Left ventricle myocardium inferior (tissue), 1 donor: ENCODE measurements at regions not wholly inside any gene's neighbourhood (a gene's known extent, or its start where the extent isn't known, plus 50 kb on each side); places are given as distances from the start of the nearest gene placed in this dataset.

Experiments used
- DNase-seq: peaks from one replicate; pipeline ENCODE4 v3.0.0-alpha.2; 2020
- H3K27ac ChIP-seq: fragments of 200-600 bp; replicated peaks from 2 replicates; pipeline ENCODE4 v1.8.0; 2021
- H3K27me3 ChIP-seq: fragments of 200-600 bp; 2 replicates; pipeline ENCODE4 v1.8.0; 2021; ENCODE audit warnings: low read depth
- H3K36me3 ChIP-seq: fragments of 200-600 bp; 2 replicates; pipeline ENCODE4 v1.8.0; 2021
- H3K4me1 ChIP-seq: fragments of 200-600 bp; 2 replicates; pipeline ENCODE4 v1.8.0; 2021
- H3K4me3 ChIP-seq: fragments of 200-600 bp; 2 replicates; pipeline ENCODE4 v1.8.0; 2021; ENCODE audit warnings: mild to moderate bottlenecking, moderate library complexity
- H3K9me3 ChIP-seq: fragments of 200-600 bp; replicated peaks from 2 replicates; pipeline ENCODE4 v1.8.0; 2021
- CTCF ChIP-seq: fragments of 200-600 bp; IDR thresholded peaks from 2 replicates; pipeline ENCODE4 v1.8.0; 2021; ENCODE audit warnings: antibody characterized with exemption, mild to moderate bottlenecking, borderline replicate concordance
- intact Hi-C: fragments of 100-400 bp; cut with micrococcal nuclease; formaldehyde crosslinking; loops from one replicate; pipeline ENCODE4 v1.11.0; 2022
- donor health status: DM: no; HTN: yes; CAD: no; lungs with severe emphysema.

- no peaks in the 10 kb centered on the region for H3K36me3 ChIP-seq
- no peak for TF ChIP-seq CTCF
- H3K4me3 ChIP-seq, result no peak overlapping the region
- H3K27me3 ChIP-seq, result peaks cover 31% of the 10 kb centered on the region
- intact Hi-C loops, result no loop called here
- H3K27ac ChIP-seq, result no peak overlapping the region
- no peaks in the 10 kb centered on the region for H3K4me1 ChIP-seq
- no peak for DNase-seq
- no peaks in the 10 kb centered on the region for H3K9me3 ChIP-seq
Measured at GRCh38 chr5:5933651-5934050, 444.7 kb downstream of the MED10 start.

GRCh38 chr5:5932824-5933223, 445.5 kb downstream of the MED10 start:
- Histone ChIP-seq H3K27me3 (peaks cover 35% of the 10 kb centered on the region), H3K9me3 (no peaks in the 10 kb centered on the region), H3K36me3 (no peaks in the 10 kb centered on the region), H3K27ac (no peak overlapping the region), H3K4me1 (no peaks in the 10 kb centered on the region), H3K4me3 (no peak overlapping the region)
- TF ChIP-seq CTCF, result no peak
- intact Hi-C loops, result no loop called here
- no peak for DNase-seq

- no peak overlapping the region for H3K4me3 ChIP-seq
- intact Hi-C loops, result no loop called here
- no peaks in the 10 kb centered on the region for H3K9me3 ChIP-seq
- TF ChIP-seq CTCF, result no peak
- no peak overlapping the region for H3K27ac ChIP-seq
- H3K36me3 ChIP-seq, result no peaks in the 10 kb centered on the region
- H3K4me1 ChIP-seq, result no peaks in the 10 kb centered on the region
- peaks cover 56% of the 10 kb centered on the region for H3K27me3 ChIP-seq
- DNase-seq, result no peak
Measured at GRCh38 chr5:5930561-5930960, 447.8 kb downstream of the MED10 start.

GRCh38 chr5:5929291-5930020, 448.9 kb downstream of the MED10 start:
- no peaks in the 10 kb centered on the region for H3K9me3 ChIP-seq
- H3K27me3 ChIP-seq, result peaks cover 52% of the 10 kb centered on the region
- TF ChIP-seq CTCF, result no peak
- no peaks in the 10 kb centered on the region for H3K36me3 ChIP-seq
- no peaks in the 10 kb centered on the region for H3K4me1 ChIP-seq
- H3K27ac ChIP-seq, result no peak overlapping the region
- intact Hi-C loops, result no loop called here
- no peak overlapping the region for H3K4me3 ChIP-seq
- DNase-seq, result no peak

- Histone ChIP-seq H3K9me3 (no peaks in the 10 kb centered on the region), H3K4me1 (no peaks in the 10 kb centered on the region), H3K27me3 (peaks cover 34% of the 10 kb centered on the region), H3K27ac (no peak overlapping the region), H3K36me3 (no peaks in the 10 kb centered on the region), H3K4me3 (no peak overlapping the region)
- TF ChIP-seq CTCF, result no peak
- no peak for DNase-seq
- intact Hi-C loops, result no loop called here
Measured at GRCh38 chr5:5925191-5925590, 453.2 kb downstream of the MED10 start.
